Fibroblast of the aortic adventitia (primary cell): ENCODE measurements at regions not wholly inside any gene's neighbourhood (a gene's known extent, or its start where the extent isn't known, plus 50 kb on each side); places are given as distances from the start of the nearest gene placed in this dataset.

Experiments
- DNase-seq: peaks from one replicate; pipeline ENCODE4 v3.0.0-alpha.2; 2010; ENCODE audit warnings: low read depth
- H3K4me3 ChIP-seq: 2 replicates; pipeline ENCODE4 v1.5.1; 2011; ENCODE audit warnings: low read depth, mild to moderate bottlenecking, control low read depth, low read length, moderate library complexity
- CTCF ChIP-seq: IDR thresholded peaks from 2 replicates; pipeline ENCODE4 v1.5.1; 2011; ENCODE audit warnings: mild to moderate bottlenecking, low read length, control low read depth, inconsistent platforms; ENCODE audit not compliant: insufficient read depth

- DNase-seq, result no peak
- H3K4me3 ChIP-seq, result no peak overlapping the region
- TF ChIP-seq CTCF, result no peak
Measured at GRCh38 chr1:209277662-209278061, 305.9 kb upstream of the CAMK1G start.

DNA sequence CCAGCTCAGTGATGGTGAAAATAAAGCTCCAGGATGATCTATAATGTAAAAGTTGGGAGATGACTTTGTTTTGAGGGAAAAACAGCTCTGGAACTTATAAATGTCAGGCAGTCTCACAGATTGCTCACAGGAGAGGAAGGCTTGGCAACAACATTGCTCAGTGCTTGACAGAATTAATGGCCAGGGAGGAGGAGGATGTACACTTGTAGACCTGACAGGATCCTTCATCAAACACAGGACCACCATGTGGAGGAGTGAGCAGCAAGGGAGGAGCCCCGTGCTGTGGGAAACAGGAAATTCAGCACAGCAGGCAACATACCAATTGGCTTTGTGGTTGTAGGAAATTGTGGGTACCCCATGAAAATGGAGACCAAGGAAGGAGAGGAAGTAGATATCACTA lies 291.8 kb upstream of the CAMK1G start:
- no peak overlapping the region for H3K4me3 ChIP-seq
- no peak for DNase-seq
- TF ChIP-seq CTCF, result no peak

GRCh38 chr1:209302779-209303568 lies 280.5 kb upstream of the CAMK1G start:
- no peak for DNase-seq
- no peak overlapping the region for H3K4me3 ChIP-seq
- no peak for TF ChIP-seq CTCF

DNA sequence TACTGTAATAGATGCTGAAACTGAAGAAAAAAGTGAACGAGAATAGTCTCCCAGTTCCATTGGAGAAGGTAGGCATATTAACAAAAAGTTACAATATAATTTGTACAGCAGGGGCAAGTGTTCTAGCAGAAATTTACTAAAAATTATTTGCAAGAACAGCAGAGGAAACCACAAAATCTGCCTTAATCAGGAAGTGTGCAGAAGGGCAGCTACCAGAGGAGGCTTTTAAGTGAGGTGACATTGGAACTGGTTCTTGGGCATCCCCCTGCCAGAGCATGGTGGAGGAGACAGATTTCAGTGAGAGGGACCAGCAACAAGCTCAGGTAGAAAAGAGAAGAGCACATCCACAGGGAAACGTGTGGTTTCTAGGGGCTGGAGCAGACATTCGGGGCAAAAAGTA lies 279.3 kb upstream of the CAMK1G start:
- H3K4me3 ChIP-seq, result no peak overlapping the region
- TF ChIP-seq CTCF, result no peak
- DNase-seq, result no peak

DNA sequence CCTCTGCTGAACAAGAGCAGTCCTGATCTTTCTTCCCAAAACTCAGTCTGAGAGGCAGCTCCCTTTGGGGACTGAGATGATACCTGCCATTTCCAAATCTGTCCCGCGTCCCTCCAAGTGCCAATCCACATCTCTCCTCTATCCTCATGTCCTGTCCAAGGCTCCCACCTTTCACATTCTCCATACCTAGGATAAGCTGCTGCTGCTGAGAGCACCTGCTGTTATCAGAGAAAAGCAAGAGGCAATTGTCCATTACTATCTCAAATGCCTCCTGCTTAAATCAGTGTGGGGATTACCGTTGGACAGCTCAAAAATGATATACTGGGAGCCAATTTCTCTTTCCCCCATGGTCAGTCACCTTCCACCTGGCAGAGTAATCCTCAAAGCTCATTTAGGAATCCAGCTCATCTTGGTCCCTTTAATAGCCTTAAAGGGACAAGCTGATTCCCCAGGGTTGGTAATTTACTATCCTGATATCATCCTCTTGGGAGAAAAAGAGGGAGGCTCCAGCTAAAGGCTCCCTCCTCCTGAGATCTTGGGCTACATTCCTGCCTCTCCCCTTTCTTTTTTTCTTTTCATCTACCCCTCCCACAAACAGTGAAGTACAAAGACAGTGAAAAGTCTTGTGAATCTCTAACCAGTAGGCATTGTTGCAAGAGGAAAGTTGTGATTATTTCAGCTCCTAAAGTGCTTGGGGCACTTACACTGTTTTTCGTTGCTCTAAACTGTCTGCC lies 278.1 kb upstream of the CAMK1G start:
- no peak for DNase-seq
- TF ChIP-seq CTCF, result no peak
- H3K4me3 ChIP-seq, result no peak overlapping the region

- no peak for DNase-seq
- no peak for TF ChIP-seq CTCF
- H3K4me3 ChIP-seq, result no peak overlapping the region
Measured at GRCh38 chr1:209307846-209308245, 275.7 kb upstream of the CAMK1G start.

DNA sequence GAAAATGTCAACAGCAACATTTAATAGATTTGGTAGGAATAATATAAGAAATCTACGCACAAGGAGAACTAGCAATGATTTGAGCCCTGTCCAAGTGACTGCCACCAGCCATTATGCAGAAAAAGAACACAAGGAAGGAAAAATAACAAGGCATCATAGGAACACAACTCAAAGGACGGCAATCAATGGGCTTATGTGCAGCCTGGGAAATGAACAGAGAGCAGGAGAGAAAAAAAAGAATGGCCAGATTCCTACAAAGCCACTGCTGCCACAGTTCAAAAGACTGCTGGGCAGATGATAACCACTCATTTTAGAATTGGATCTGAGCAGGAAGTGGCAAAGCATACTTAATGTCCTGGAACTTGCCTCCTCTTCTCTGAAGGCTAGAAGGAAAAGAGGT lies 274.3 kb upstream of the CAMK1G start:
- no peak for DNase-seq
- H3K4me3 ChIP-seq, result no peak overlapping the region
- no peak for TF ChIP-seq CTCF
